HG02970 (cell line): ENCODE measurements at regions not wholly inside any gene's neighbourhood (a gene's known extent, or its start where the extent isn't known, plus 50 kb on each side); places are given as distances from the start of the nearest gene placed in this dataset.
"Not testable (repeated sequence)": the region's sequence is repeated elsewhere in the genome, so short reads cannot be mapped to it uniquely, and the experiment has no call there.

ENCODE experiments used
- ATAC-seq: cut with Tn5 transposase; IDR thresholded peaks from one replicate; pipeline ENCODE4 v1.9.1; 2021; ENCODE audit warnings: mild to moderate bottlenecking, moderate library complexity, moderate number of reproducible peaks; ENCODE audit not compliant: unreplicated experiment, low FRiP score

- no peak for ATAC-seq
These were observed 99.6 kb upstream of the RGS1 start for GRCh38 chr1:192475970-192476369.

- peak; percentile 86 for ATAC-seq
These were observed 98.7 kb upstream of the RGS1 start for GRCh38 chr1:192476802-192477298.

- no peak for ATAC-seq
These were observed 97.9 kb upstream of the RGS1 start for GRCh38 chr1:192477630-192478029.

GRCh38 chr1:192485692-192486436, 89.7 kb upstream of the RGS1 start:
- ATAC-seq = no peak

GRCh38 chr1:192488058-192488457, 87.5 kb upstream of the RGS1 start:
- no peak for ATAC-seq

GRCh38 chr1:192489047-192489446, 86.5 kb upstream of the RGS1 start:
- no peak for ATAC-seq

- no peak for ATAC-seq
These were observed 85.8 kb upstream of the RGS1 start for GRCh38 chr1:192489748-192490147.

GRCh38 chr1:192491804-192492554, 83.6 kb upstream of the RGS1 start:
- ATAC-seq = no peak

GRCh38 chr1:192493584-192493983, 82.0 kb upstream of the RGS1 start:
- no peak for ATAC-seq

GRCh38 chr1:192496369-192497056, 79.1 kb upstream of the RGS1 start:
- ATAC-seq = no peak

GRCh38 chr1:192497214-192497794, 78.3 kb upstream of the RGS1 start:
- ATAC-seq = no peak

- ATAC-seq = not testable (repeated sequence)
These were observed 77.5 kb upstream of the RGS1 start for GRCh38 chr1:192498092-192498491.

GRCh38 chr1:192499061-192499581, 76.5 kb upstream of the RGS1 start:
- not testable (repeated sequence) for ATAC-seq

- not testable (repeated sequence) for ATAC-seq
These were observed 75.0 kb upstream of the RGS1 start for GRCh38 chr1:192500541-192500940.

- no peak for ATAC-seq
These were observed 68.8 kb upstream of the RGS1 start for GRCh38 chr1:192506741-192507155.

- ATAC-seq = no peak
These were observed 63.0 kb upstream of the RGS1 start for GRCh38 chr1:192512426-192513162.

GRCh38 chr1:192513196-192513595, 62.4 kb upstream of the RGS1 start:
- ATAC-seq = no peak

- ATAC-seq = no peak
These were observed 61.9 kb upstream of the RGS1 start for GRCh38 chr1:192513697-192514096.

- peak; percentile 99 for ATAC-seq
These were observed 58.7 kb upstream of the RGS1 start for GRCh38 chr1:192516776-192517297.
